ENCODE measurements at regions not wholly inside any gene's neighbourhood (a gene's known extent, or its start where the extent isn't known, plus 50 kb on each side); places are given as distances from the start of the nearest gene placed in this dataset.
A peak's percentile ranks its signal among the peaks of the same experiment; 100 is the strongest.

- CTCF ChIA-PET, result no interaction called here
- H3K36me3 Mint-ChIP-seq (ENCODE audit: insufficient read depth, unreplicated experiment), result no peaks in the 10 kb centered on the region
- H3K4me1 Mint-ChIP-seq (ENCODE audit: low read depth, unreplicated experiment), result no peaks in the 10 kb centered on the region
These were observed 580.3 kb upstream of the TMEFF2 start for GRCh38 chr2:192775011-192775410.

GRCh38 chr2:192773044-192773443 is 578.3 kb upstream of the TMEFF2 start:
- Mint-ChIP-seq H3K27me3 (ENCODE audit: insufficient read depth, unreplicated experiment) (no peaks in the 10 kb centered on the region), H3K9me3 (ENCODE audit: unreplicated experiment) (no peaks in the 10 kb centered on the region), H3K4me3 (ENCODE audit: unreplicated experiment) (no peak overlapping the region), H3K27ac (ENCODE audit: unreplicated experiment) (no peak overlapping the region), H3K36me3 (ENCODE audit: insufficient read depth, unreplicated experiment) (no peaks in the 10 kb centered on the region), H3K4me1 (ENCODE audit: low read depth, unreplicated experiment) (no peaks in the 10 kb centered on the region)
- Histone ChIP-seq H3K36me3 (ENCODE audit: control insufficient read depth, insufficient read depth, low read length) (no peaks in the 10 kb centered on the region), H3K27me3 (replicated peaks; ENCODE audit: control insufficient read depth, insufficient read depth, low read length) (no peaks in the 10 kb centered on the region), H3K4me1 (no peaks in the 10 kb centered on the region), H3K4me3 (ENCODE audit: low read depth, low read length) (no peak overlapping the region), H3K9me3 (no peaks in the 10 kb centered on the region)
- no peak for DNase-seq
- POLR2A ChIA-PET, result no interaction called here
- CTCF ChIA-PET, result no interaction called here
- intact Hi-C loops (cut with micrococcal nuclease; ENCODE audit: unreplicated experiment), result no loop called here
- no TSS peak for BruUV-seq (replicated peaks)
- no peak for TF ChIP-seq CTCF (IDR thresholded peaks at IDR 0.05; ENCODE audit: insufficient read depth in 1 of 2, low read depth in 1 of 2, low read length in 1 of 2, severe bottlenecking in 1 of 2, unreplicated experiment in 1 of 2)

More at GRCh38 chr2:192775011-192775410, 580.3 kb upstream of the TMEFF2 start:
- H3K9me3 Mint-ChIP-seq (ENCODE audit: unreplicated experiment), result no peaks in the 10 kb centered on the region
- intact Hi-C loops (cut with micrococcal nuclease; ENCODE audit: unreplicated experiment), result no loop called here
- H3K4me3 Mint-ChIP-seq (ENCODE audit: unreplicated experiment), result no peak overlapping the region
- H3K27ac Mint-ChIP-seq (ENCODE audit: unreplicated experiment), result no peak overlapping the region
- no peaks in the 10 kb centered on the region for H3K27me3 ChIP-seq (replicated peaks; ENCODE audit: control insufficient read depth, insufficient read depth, low read length)
- H3K27me3 Mint-ChIP-seq (ENCODE audit: insufficient read depth, unreplicated experiment), result no peaks in the 10 kb centered on the region
- POLR2A ChIA-PET, result no interaction called here
- no peaks in the 10 kb centered on the region for H3K4me1 ChIP-seq
- no peak overlapping the region for H3K4me3 ChIP-seq (ENCODE audit: low read depth, low read length)
- DNase-seq, result no peak
- no peaks in the 10 kb centered on the region for H3K9me3 ChIP-seq
- H3K36me3 ChIP-seq (ENCODE audit: control insufficient read depth, insufficient read depth, low read length), result no peaks in the 10 kb centered on the region
- no TSS peak for BruUV-seq (replicated peaks)
- TF ChIP-seq CTCF (IDR thresholded peaks at IDR 0.05; ENCODE audit: insufficient read depth in 1 of 2, low read depth in 1 of 2, low read length in 1 of 2, severe bottlenecking in 1 of 2, unreplicated experiment in 1 of 2), result no peak

- ChIA-PET CTCF (interaction anchor here (1.5 kb wide), 1 partner anchor 835 kb away, joined by 8 read pairs; no protein-coding TSS in a partner anchor), POLR2A (no interaction called here)
- H3K27ac Mint-ChIP-seq (ENCODE audit: unreplicated experiment), result no peak overlapping the region
- H3K4me3 Mint-ChIP-seq (ENCODE audit: unreplicated experiment), result no peak overlapping the region
- Histone ChIP-seq H3K4me1 (no peaks in the 10 kb centered on the region), H3K27me3 (replicated peaks; ENCODE audit: control insufficient read depth, insufficient read depth, low read length) (no peaks in the 10 kb centered on the region), H3K9me3 (no peaks in the 10 kb centered on the region), H3K4me3 (ENCODE audit: low read depth, low read length) (no peak overlapping the region), H3K36me3 (ENCODE audit: control insufficient read depth, insufficient read depth, low read length) (no peaks in the 10 kb centered on the region)
- TF ChIP-seq CTCF (IDR thresholded peaks at IDR 0.05; ENCODE audit: insufficient read depth in 1 of 2, low read depth in 1 of 2, low read length in 1 of 2, severe bottlenecking in 1 of 2, unreplicated experiment in 1 of 2), result peak; percentile 42 to 46
- BruUV-seq (replicated peaks), result no TSS peak
- intact Hi-C loops (cut with micrococcal nuclease; ENCODE audit: unreplicated experiment), result loop anchor here (1.0 to 5.0 kb wide), 2 partner anchors 835 to 1213 kb away; no protein-coding TSS in a partner anchor
- H3K4me1 Mint-ChIP-seq (ENCODE audit: low read depth, unreplicated experiment), result no peaks in the 10 kb centered on the region
- peak in 1 of 2 experiments; percentile 6 for DNase-seq
- H3K27me3 Mint-ChIP-seq (ENCODE audit: insufficient read depth, unreplicated experiment), result no peaks in the 10 kb centered on the region
- no peaks in the 10 kb centered on the region for H3K36me3 Mint-ChIP-seq (ENCODE audit: insufficient read depth, unreplicated experiment)
- no peaks in the 10 kb centered on the region for H3K9me3 Mint-ChIP-seq (ENCODE audit: unreplicated experiment)
These were observed 555.0 kb upstream of the TMEFF2 start for GRCh38 chr2:192749611-192750200.
